ENCODE measurements at regions not wholly inside any gene's neighbourhood (a gene's known extent, or its start where the extent isn't known, plus 50 kb on each side); places are given as distances from the start of the nearest gene placed in this dataset.

- Mint-ChIP-seq H3K27ac (no peak overlapping the region), H3K27me3 (ENCODE audit: insufficient read depth) (no peaks in the 10 kb centered on the region), H3K4me1 (no peaks in the 10 kb centered on the region), H3K36me3 (ENCODE audit: low read depth) (no peaks in the 10 kb centered on the region), H3K9me3 (no peaks in the 10 kb centered on the region), H3K4me3 (no peak overlapping the region)
- H3K36me3 ChIP-seq (ENCODE audit: control insufficient read depth, insufficient read depth, low read length): no peaks in the 10 kb centered on the region
- no peak for DNase-seq
- TF ChIP-seq CTCF (conservative IDR thresholded peaks at IDR 0.05): no peak
- H3K4me3 ChIP-seq (ENCODE audit: low read length): no peak overlapping the region
- no peak overlapping the region for H3K9ac ChIP-seq (ENCODE audit: extremely low read depth, low read length, poor library complexity, severe bottlenecking)
- no peaks in the 10 kb centered on the region for H3K27me3 ChIP-seq (ENCODE audit: control insufficient read depth, insufficient read depth, low read length, poor library complexity, severe bottlenecking)
- H3K4me1 ChIP-seq (ENCODE audit: control insufficient read depth, insufficient read depth, low read length): no peaks in the 10 kb centered on the region
- H3K9me3 ChIP-seq (ENCODE audit: control insufficient read depth, low read length): peaks cover 9% of the 10 kb centered on the region
- 68% methylated on average over 1 of the region's 1 CpG; no CpG with 5 or more reads in 1 of the 2 experiments for WGBS, 2 experiments (ENCODE audit: insufficient coverage in 1 of 2, insufficient read length in 1 of 2)
- H3K27ac ChIP-seq (ENCODE audit: low read depth, low read length): no peak overlapping the region
Observed at GRCh38 chr7:89934101-89934500, 220.2 kb upstream of the STEAP1 start.

DNA sequence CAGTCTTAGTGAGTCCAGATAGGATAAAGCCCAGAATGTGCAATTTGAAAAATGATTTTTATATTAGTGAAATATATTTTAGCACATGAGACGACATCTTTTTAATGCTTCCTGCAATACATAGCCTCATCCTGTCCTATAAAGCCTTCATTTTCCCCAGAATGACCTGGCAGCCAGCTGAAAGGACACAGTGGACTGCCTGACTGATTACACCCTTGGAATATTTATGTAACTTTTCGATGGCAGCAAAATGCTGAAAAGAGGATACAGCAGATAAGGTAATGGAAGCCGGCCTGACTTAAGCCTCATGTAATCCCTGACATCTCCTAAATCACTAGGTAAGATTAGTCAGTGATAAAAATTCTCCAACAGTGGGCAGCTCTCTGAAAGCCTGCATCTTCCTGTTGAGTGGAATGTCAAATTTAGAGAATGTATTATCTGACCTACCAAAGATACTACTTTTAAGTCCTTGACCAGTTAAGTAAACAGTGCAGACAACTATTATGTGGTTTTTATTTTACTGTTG, 210.7 kb upstream of the STEAP1 start:
- Histone ChIP-seq H3K4me3 (ENCODE audit: low read length) (no peak overlapping the region), H3K36me3 (ENCODE audit: control insufficient read depth, insufficient read depth, low read length) (no peaks in the 10 kb centered on the region), H3K4me1 (ENCODE audit: control insufficient read depth, insufficient read depth, low read length) (peaks cover 4% of the 10 kb centered on the region), H3K9ac (ENCODE audit: extremely low read depth, low read length, poor library complexity, severe bottlenecking) (no peak overlapping the region), H3K27me3 (ENCODE audit: control insufficient read depth, insufficient read depth, low read length, poor library complexity, severe bottlenecking) (no peaks in the 10 kb centered on the region), H3K9me3 (ENCODE audit: control insufficient read depth, low read length) (peaks cover 14% of the 10 kb centered on the region), H3K27ac (ENCODE audit: low read depth, low read length) (no peak overlapping the region)
- no peaks in the 10 kb centered on the region for H3K27me3 Mint-ChIP-seq (ENCODE audit: insufficient read depth)
- WGBS, 2 experiments (ENCODE audit: insufficient coverage in 1 of 2, insufficient read length in 1 of 2): 77 to 80% methylated on average over 1 to 3 of the region's 3 CpGs
- H3K4me3 Mint-ChIP-seq: no peak overlapping the region
- TF ChIP-seq CTCF (conservative IDR thresholded peaks at IDR 0.05): no peak
- H3K27ac Mint-ChIP-seq: no peak overlapping the region
- no peak for DNase-seq
- no peaks in the 10 kb centered on the region for H3K36me3 Mint-ChIP-seq (ENCODE audit: low read depth)
- peaks cover 4% of the 10 kb centered on the region for H3K4me1 Mint-ChIP-seq
- H3K9me3 Mint-ChIP-seq: no peaks in the 10 kb centered on the region

DNA sequence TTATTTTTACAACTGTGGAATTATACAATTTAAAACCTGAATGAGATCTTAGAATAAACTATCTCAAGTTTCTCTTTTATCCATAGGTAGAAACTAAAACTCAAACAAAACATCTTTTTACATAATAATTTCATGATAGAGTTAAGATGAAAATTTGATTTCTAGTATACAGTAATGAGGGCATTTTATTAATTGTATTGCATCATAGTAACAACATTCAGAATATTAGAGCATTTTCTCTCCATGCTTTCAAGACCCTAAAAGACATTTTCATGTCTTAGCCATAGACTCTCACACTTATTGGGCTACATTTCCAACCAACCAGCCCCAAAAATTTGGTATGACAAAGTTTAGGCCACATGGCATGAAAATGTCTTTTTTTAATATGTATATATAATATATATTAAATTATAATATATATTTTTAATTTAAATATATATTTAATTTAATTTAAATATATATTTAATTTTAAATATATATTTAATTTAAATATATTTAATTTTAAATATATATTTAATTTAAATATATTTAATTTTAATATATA, 195.7 kb upstream of the STEAP1 start:
- Mint-ChIP-seq H3K27me3 (ENCODE audit: insufficient read depth) (no peaks in the 10 kb centered on the region), H3K27ac (no peak overlapping the region), H3K4me3 (no peak overlapping the region), H3K36me3 (ENCODE audit: low read depth) (no peaks in the 10 kb centered on the region), H3K9me3 (peaks cover 11% of the 10 kb centered on the region), H3K4me1 (no peaks in the 10 kb centered on the region)
- TF ChIP-seq CTCF (conservative IDR thresholded peaks at IDR 0.05): no peak
- DNase-seq: no peak
- no peaks in the 10 kb centered on the region for H3K27me3 ChIP-seq (ENCODE audit: control insufficient read depth, insufficient read depth, low read length, poor library complexity, severe bottlenecking)
- H3K9me3 ChIP-seq (ENCODE audit: control insufficient read depth, low read length): no peaks in the 10 kb centered on the region
- H3K4me1 ChIP-seq (ENCODE audit: control insufficient read depth, insufficient read depth, low read length): no peaks in the 10 kb centered on the region
- no peak overlapping the region for H3K27ac ChIP-seq (ENCODE audit: low read depth, low read length)
- no peak overlapping the region for H3K9ac ChIP-seq (ENCODE audit: extremely low read depth, low read length, poor library complexity, severe bottlenecking)
- H3K36me3 ChIP-seq (ENCODE audit: control insufficient read depth, insufficient read depth, low read length): no peaks in the 10 kb centered on the region
- H3K4me3 ChIP-seq (ENCODE audit: low read length): no peak overlapping the region
